Cardiac muscle cell (in vitro differentiated cells and primary cell): ENCODE measurements at regions not wholly inside any gene's neighbourhood (a gene's known extent, or its start where the extent isn't known, plus 50 kb on each side); places are given as distances from the start of the nearest gene placed in this dataset.

Experiments used
- DNase-seq, 2 donors: peaks; one replicate each; pipeline versions ENCODE4 v3.0.0 to v3.0.0-alpha.2; 2010 to 2017; ENCODE audit warnings: low read depth in 1 of 2, low spot score in 1 of 2
- H3K27ac ChIP-seq: fragments of 200-600 bp; sonication (generic); 2 replicates; pipeline ENCODE4 v1.5.1; 2016
- H3K27me3 ChIP-seq: fragments of 200-600 bp; sonication (generic); 2 replicates; pipeline ENCODE4 v1.6.0; 2016; ENCODE audit warnings: control low read depth
- H3K36me3 ChIP-seq: fragments of 200-600 bp; sonication (generic); 2 replicates; pipeline ENCODE4 v1.5.1; 2016; ENCODE audit warnings: control low read depth
- H3K4me1 ChIP-seq: fragments of 200-600 bp; sonication (generic); 2 replicates; pipeline ENCODE4 v1.8.1; 2017; ENCODE audit warnings: low read depth, mild to moderate bottlenecking, mixed run types
- H3K4me3 ChIP-seq: fragments of 200-600 bp; sonication (generic); 2 replicates; pipeline ENCODE4 v1.5.1; 2016; ENCODE audit warnings: mild to moderate bottlenecking
- H3K9me3 ChIP-seq: fragments of 200-600 bp; sonication (generic); 2 replicates; pipeline ENCODE4 v1.5.1; 2017; ENCODE audit warnings: low read depth, mild to moderate bottlenecking, control low read depth
- CTCF ChIP-seq: IDR thresholded peaks from 2 replicates; pipeline ENCODE4 v1.5.1; 2012; ENCODE audit warnings: low read depth, mild to moderate bottlenecking, low read length

- DNase-seq = no peak
- Histone ChIP-seq H3K27ac (no peak overlapping the region), H3K27me3 (no peaks in the 10 kb centered on the region), H3K4me3 (no peak overlapping the region), H3K4me1 (peaks cover 5% of the 10 kb centered on the region), H3K9me3 (no peaks in the 10 kb centered on the region), H3K36me3 (no peaks in the 10 kb centered on the region)
- no peak for TF ChIP-seq CTCF
Observed at GRCh38 chr6:145169726-145170224, 565.5 kb downstream of the EPM2A start.

GRCh38 chr6:145175470-145175869 lies 559.9 kb downstream of the EPM2A start:
- H3K27ac ChIP-seq = no peak overlapping the region
- TF ChIP-seq CTCF = no peak
- no peaks in the 10 kb centered on the region for H3K36me3 ChIP-seq
- H3K27me3 ChIP-seq = no peaks in the 10 kb centered on the region
- no peak overlapping the region for H3K4me3 ChIP-seq
- H3K9me3 ChIP-seq = no peaks in the 10 kb centered on the region
- H3K4me1 ChIP-seq = no peaks in the 10 kb centered on the region
- DNase-seq = no peak

DNA sequence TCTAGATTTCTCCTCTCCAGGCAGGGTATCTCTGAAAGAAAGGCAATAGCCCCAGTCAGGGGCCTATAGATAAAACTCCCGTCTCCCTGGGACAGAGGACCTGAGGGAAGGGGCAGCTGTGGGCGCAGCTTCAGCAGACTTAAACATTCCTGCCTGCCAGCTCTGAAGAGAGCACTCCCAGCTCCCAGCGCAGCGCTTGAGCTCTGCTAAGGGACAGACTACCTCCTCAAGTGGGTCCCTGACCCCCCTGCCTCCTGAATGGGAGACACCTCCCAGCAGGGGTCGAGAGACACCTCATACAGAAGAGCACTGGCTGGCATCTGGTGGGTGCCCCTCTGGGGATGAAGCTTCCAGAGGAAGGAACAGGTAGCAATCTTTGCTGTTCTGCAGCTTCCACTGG lies 556.9 kb downstream of the EPM2A start:
- no peak overlapping the region for H3K4me3 ChIP-seq
- no peaks in the 10 kb centered on the region for H3K9me3 ChIP-seq
- no peaks in the 10 kb centered on the region for H3K27me3 ChIP-seq
- no peaks in the 10 kb centered on the region for H3K36me3 ChIP-seq
- no peak overlapping the region for H3K27ac ChIP-seq
- no peak for TF ChIP-seq CTCF
- no peaks in the 10 kb centered on the region for H3K4me1 ChIP-seq
- DNase-seq = no peak

DNA sequence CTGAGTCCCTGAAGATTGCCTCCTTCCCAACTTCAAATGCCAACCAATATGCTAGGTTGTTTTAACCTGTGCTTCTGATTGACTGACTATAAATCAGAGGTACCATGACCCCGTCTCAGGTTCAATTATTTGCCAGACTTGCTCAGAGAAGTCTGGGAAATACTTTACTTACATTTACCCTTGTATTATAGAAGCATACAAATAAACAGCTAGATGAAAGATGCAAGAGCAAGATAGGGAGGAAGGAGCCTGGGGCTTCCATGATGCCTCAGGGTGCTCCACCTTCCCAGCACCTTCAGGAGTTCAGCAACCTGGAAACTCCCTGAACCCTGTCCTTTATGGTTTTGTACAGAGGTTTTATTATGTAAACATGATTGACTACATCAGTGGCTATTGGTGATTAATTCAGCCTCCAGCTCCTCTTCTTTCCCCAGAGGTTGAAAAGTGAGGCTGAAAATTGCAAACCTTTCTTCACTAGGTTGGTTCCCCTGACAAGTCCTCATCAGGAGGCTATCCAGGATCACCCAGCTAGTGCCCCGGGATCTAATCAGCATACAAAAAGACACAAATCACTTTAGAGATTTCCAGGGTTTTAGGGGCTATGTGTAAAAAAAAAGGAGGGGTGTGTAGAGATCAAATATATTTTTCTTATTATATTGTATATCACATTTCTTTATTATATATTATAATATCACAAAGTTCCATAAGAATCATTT lies 547.7 kb downstream of the EPM2A start:
- DNase-seq = no peak
- Histone ChIP-seq H3K4me1 (no peaks in the 10 kb centered on the region), H3K27me3 (no peaks in the 10 kb centered on the region), H3K4me3 (no peak overlapping the region), H3K27ac (no peak overlapping the region), H3K9me3 (no peaks in the 10 kb centered on the region), H3K36me3 (no peaks in the 10 kb centered on the region)
- TF ChIP-seq CTCF = no peak

- TF ChIP-seq CTCF = no peak
- no peaks in the 10 kb centered on the region for H3K9me3 ChIP-seq
- H3K4me3 ChIP-seq = no peak overlapping the region
- H3K27ac ChIP-seq = no peak overlapping the region
- DNase-seq = no peak
- no peaks in the 10 kb centered on the region for H3K4me1 ChIP-seq
- no peaks in the 10 kb centered on the region for H3K36me3 ChIP-seq
- H3K27me3 ChIP-seq = no peaks in the 10 kb centered on the region
Observed at GRCh38 chr6:145189836-145190235, 545.5 kb downstream of the EPM2A start.
